Loucy (cell line): ENCODE measurements at regions not wholly inside any gene's neighbourhood (a gene's known extent, or its start where the extent isn't known, plus 50 kb on each side); places are given as distances from the start of the nearest gene placed in this dataset.

Experiments used
- H2AFZ ChIP-seq: fragments of 200-600 bp; sonication (generic); 2 replicates; pipeline ENCODE4 v1.6.0; 2016; ENCODE audit warnings: antibody characterized with exemption, mild to moderate bottlenecking, low read length, moderate library complexity
- H3F3A ChIP-seq: fragments of 200-600 bp; 2 replicates; pipeline ENCODE4 v1.6.0; 2016; ENCODE audit warnings: antibody characterized with exemption, low read depth, mild to moderate bottlenecking
- H3K27me3 ChIP-seq: fragments of 200-600 bp; sonication (generic); 2 replicates; pipeline ENCODE4 v1.6.1; 2014; ENCODE audit warnings: low read length, mild to moderate bottlenecking; ENCODE audit not compliant: insufficient read depth, poor library complexity, severe bottlenecking
- H3K36me3 ChIP-seq: fragments of 200-600 bp; sonication (generic); 2 replicates; pipeline ENCODE4 v1.6.1; 2016; ENCODE audit warnings: low read length; ENCODE audit not compliant: insufficient read depth
- H3K4me1 ChIP-seq: fragments of 200-600 bp; sonication (generic); 2 replicates; pipeline ENCODE4 v1.5.1; 2014; ENCODE audit warnings: low read length, mild to moderate bottlenecking; ENCODE audit not compliant: insufficient read depth, poor library complexity, severe bottlenecking
- H3K4me2 ChIP-seq: fragments of 200-600 bp; sonication (generic); 2 replicates; pipeline ENCODE4 v1.6.0; 2014; ENCODE audit warnings: antibody characterized with exemption, low read length, low read depth, mild to moderate bottlenecking; ENCODE audit not compliant: poor library complexity, severe bottlenecking
- H3K4me3 ChIP-seq: fragments of 200-600 bp; sonication (generic); 2 replicates; pipeline ENCODE4 v1.5.1; 2014; ENCODE audit warnings: low read length, mild to moderate bottlenecking, mixed read lengths; ENCODE audit not compliant: poor library complexity, severe bottlenecking
- H3K79me2 ChIP-seq: fragments of 200-600 bp; sonication (generic); 2 replicates; pipeline ENCODE4 v1.6.1; 2014; ENCODE audit warnings: low read length; ENCODE audit not compliant: insufficient read depth
- H3K9ac ChIP-seq: fragments of 200-600 bp; sonication (generic); 2 replicates; pipeline ENCODE4 v1.6.0; 2014; ENCODE audit warnings: mild to moderate bottlenecking, low read depth, low read length, moderate library complexity; ENCODE audit not compliant: poor library complexity, severe bottlenecking
- H3K9me2 ChIP-seq: fragments of 200-600 bp; sonication (generic); replicated peaks from 2 replicates; pipeline ENCODE4 v1.6.1; 2016; ENCODE audit warnings: low read depth, low read length, mixed read lengths
- H3K9me3 ChIP-seq: fragments of 200-600 bp; sonication (generic); 2 replicates; pipeline ENCODE4 v1.6.1; 2014; ENCODE audit warnings: mild to moderate bottlenecking, antibody characterized with exemption, low read length, low read depth; ENCODE audit not compliant: insufficient read depth
- H4K20me1 ChIP-seq: fragments of 200-600 bp; sonication (generic); 2 replicates; pipeline ENCODE4 v1.6.0; 2014; ENCODE audit warnings: antibody characterized with exemption, low read length, mild to moderate bottlenecking; ENCODE audit not compliant: insufficient read depth, poor library complexity, severe bottlenecking
- CTCF ChIP-seq: fragments of 200-600 bp; sonication (generic); conservative IDR thresholded peaks from 2 replicates; pipeline ENCODE4 v1.5.1; 2014; ENCODE audit warnings: mild to moderate bottlenecking, antibody characterized with exemption, low read length
- EZH2phosphoT487 ChIP-seq: fragments of 200-600 bp; IDR thresholded peaks from 2 replicates; pipeline ENCODE4 v1.6.1; 2018; ENCODE audit warnings: antibody characterized with exemption, mild to moderate bottlenecking, moderate library complexity, borderline replicate concordance

GRCh38 chr10:63795094-63795860 is 274.1 kb downstream of the REEP3 start:
- Histone ChIP-seq H3K4me1 (no peaks in the 10 kb centered on the region), H3K9me2 (no peaks in the 10 kb centered on the region), H3K27me3 (no peaks in the 10 kb centered on the region), H3F3A (no peaks in the 10 kb centered on the region), H3K79me2 (no peaks in the 10 kb centered on the region), H3K4me3 (no peak overlapping the region), H3K36me3 (no peaks in the 10 kb centered on the region), H4K20me1 (no peaks in the 10 kb centered on the region), H3K9me3 (no peaks in the 10 kb centered on the region), H3K4me2 (no peak overlapping the region), H2AFZ (no peak overlapping the region), H3K9ac (no peak overlapping the region)
- no peak for TF ChIP-seq CTCF
- TF ChIP-seq EZH2phosphoT487: no peak

GRCh38 chr10:63798599-63799498 is 277.6 kb downstream of the REEP3 start:
- Histone ChIP-seq H3K4me1 (no peaks in the 10 kb centered on the region), H3K9ac (no peak overlapping the region), H3K9me2 (no peaks in the 10 kb centered on the region), H3K27me3 (no peaks in the 10 kb centered on the region), H4K20me1 (no peaks in the 10 kb centered on the region), H3K9me3 (no peaks in the 10 kb centered on the region), H2AFZ (no peak overlapping the region), H3F3A (no peaks in the 10 kb centered on the region), H3K36me3 (no peaks in the 10 kb centered on the region), H3K79me2 (no peaks in the 10 kb centered on the region), H3K4me3 (no peak overlapping the region), H3K4me2 (no peak overlapping the region)
- no peak for TF ChIP-seq CTCF

GRCh38 chr10:63799521-63800300 is 278.5 kb downstream of the REEP3 start:
- Histone ChIP-seq H3K36me3 (no peaks in the 10 kb centered on the region), H4K20me1 (no peaks in the 10 kb centered on the region), H3K9me2 (no peaks in the 10 kb centered on the region), H3K4me2 (no peak overlapping the region), H2AFZ (no peak overlapping the region), H3K27me3 (no peaks in the 10 kb centered on the region), H3K9me3 (no peaks in the 10 kb centered on the region), H3F3A (no peaks in the 10 kb centered on the region), H3K4me3 (no peak overlapping the region), H3K79me2 (no peaks in the 10 kb centered on the region), H3K4me1 (no peaks in the 10 kb centered on the region), H3K9ac (no peak overlapping the region)
- TF ChIP-seq CTCF (no peak), EZH2phosphoT487 (no peak)
